Large intestine (tissue), 3 donors: ENCODE measurements at regions not wholly inside any gene's neighbourhood (a gene's known extent, or its start where the extent isn't known, plus 50 kb on each side); places are given as distances from the start of the nearest gene placed in this dataset.

Source experiments
- DNase-seq, 2 donors: peaks; one replicate each; pipeline versions ENCODE4 v3.0.0 to v3.0.0-alpha.2; 2013
- H3K27ac ChIP-seq: one replicate; pipeline ENCODE4 v1.5.1; 2013; ENCODE audit warnings: low read length
- H3K27me3 ChIP-seq: 2 replicates; pipeline ENCODE4 v1.6.1; 2013; ENCODE audit warnings: low read length; ENCODE audit not compliant: control insufficient read depth, insufficient read depth
- H3K36me3 ChIP-seq: 2 replicates; pipeline ENCODE4 v1.6.1; 2013; ENCODE audit warnings: low read length; ENCODE audit not compliant: control insufficient read depth, insufficient read depth
- H3K4me1 ChIP-seq: one replicate; pipeline ENCODE4 v1.6.1; 2013; ENCODE audit warnings: low read length; ENCODE audit not compliant: control insufficient read depth, insufficient read depth
- H3K4me3 ChIP-seq: one replicate; pipeline ENCODE4 v1.5.1; 2013; ENCODE audit warnings: low read length
- H3K9me3 ChIP-seq: one replicate; pipeline ENCODE4 v1.6.1; 2013; ENCODE audit warnings: mild to moderate bottlenecking, low read depth, low read length, moderate library complexity; ENCODE audit not compliant: control insufficient read depth
- WGBS: methylation state at CpG from one replicate; pipeline ENCODE4 v1.1.5; 2013; ENCODE audit warnings: low lambda C conversion rate; ENCODE audit not compliant: insufficient coverage; 5-methylcytosine and 5-hydroxymethylcytosine counted together

DNA sequence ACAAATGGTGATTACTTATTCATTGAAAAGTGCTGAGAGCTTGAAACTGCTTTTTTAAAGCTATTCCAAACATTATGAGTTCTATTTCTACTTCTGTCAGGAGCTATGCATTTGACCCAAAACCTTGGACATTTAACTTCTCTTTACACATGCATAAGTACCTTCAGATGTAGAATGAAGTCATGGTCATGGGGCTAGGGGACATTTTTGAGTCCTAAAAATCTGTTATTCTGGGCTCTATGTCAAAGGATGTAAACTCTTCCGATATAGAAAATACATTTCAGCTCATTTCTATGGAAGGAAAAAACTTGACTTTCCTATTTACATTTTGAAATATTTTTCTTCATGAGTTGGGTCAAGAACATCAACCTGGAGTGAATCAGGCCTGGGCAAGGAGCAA is 179.5 kb upstream of the CXCL12 start:
- Histone ChIP-seq H3K4me1 (no peaks in the 10 kb centered on the region), H3K36me3 (no peaks in the 10 kb centered on the region), H3K27ac (no peak overlapping the region), H3K9me3 (no peaks in the 10 kb centered on the region), H3K4me3 (no peak overlapping the region), H3K27me3 (peaks cover 2% of the 10 kb centered on the region)
- no peak for DNase-seq
- WGBS: 88% methylated on average over 1 of the region's 1 CpG

DNA sequence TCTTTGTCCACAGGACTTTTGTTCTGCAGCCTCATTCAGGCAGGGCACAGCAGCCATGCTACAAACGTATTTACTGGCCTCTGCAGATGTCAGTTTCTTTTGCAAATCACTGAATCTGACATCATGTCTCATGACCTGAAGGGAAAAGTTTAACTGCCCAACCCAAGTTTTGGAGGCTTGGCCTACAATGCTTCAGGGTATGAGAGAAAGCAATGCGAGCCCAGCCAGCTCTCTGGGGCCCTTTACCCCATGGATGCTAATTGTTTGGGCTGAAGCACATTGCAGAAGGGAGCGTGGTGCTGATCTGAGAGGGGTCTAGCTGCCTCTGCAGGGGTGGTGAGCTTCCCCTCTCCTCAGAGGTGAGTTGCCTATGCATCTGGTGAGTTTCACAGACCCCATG is 179.9 kb upstream of the CXCL12 start:
- no peak for DNase-seq
- no peaks in the 10 kb centered on the region for H3K9me3 ChIP-seq
- H3K27ac ChIP-seq: no peak overlapping the region
- WGBS: no CpG with 5 or more reads among the region's 3 CpGs
- H3K36me3 ChIP-seq: no peaks in the 10 kb centered on the region
- H3K4me1 ChIP-seq: no peaks in the 10 kb centered on the region
- no peak overlapping the region for H3K4me3 ChIP-seq
- peaks cover 2% of the 10 kb centered on the region for H3K27me3 ChIP-seq

DNA sequence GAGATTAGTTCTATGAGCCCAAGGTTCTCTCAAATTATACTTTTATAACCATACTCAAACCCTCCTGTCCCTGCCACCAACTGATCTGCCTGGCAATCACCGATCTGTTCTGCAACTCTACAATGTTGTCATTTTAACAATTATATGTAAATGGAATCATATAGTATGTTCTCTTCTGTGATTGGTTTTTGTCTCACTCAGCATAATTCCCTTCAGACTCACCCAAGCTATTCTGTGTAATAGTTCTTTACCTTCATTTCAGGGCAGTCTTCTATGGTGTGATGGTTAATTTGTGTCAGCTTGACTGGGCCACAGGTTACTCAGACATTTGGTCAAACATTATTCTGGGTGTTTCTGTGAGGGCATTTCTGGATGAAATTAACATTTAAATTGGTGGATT is 181.9 kb upstream of the CXCL12 start:
- WGBS: no CpG with 5 or more reads among the region's 1 CpG

GRCh38 chr10:44567471-44567870 is 182.6 kb upstream of the CXCL12 start:
- H3K27me3 ChIP-seq: no peaks in the 10 kb centered on the region
- H3K4me3 ChIP-seq: no peak overlapping the region
- DNase-seq: no peak
- no CpG with 5 or more reads among the region's 1 CpG for WGBS
- H3K9me3 ChIP-seq: no peaks in the 10 kb centered on the region
- no peak overlapping the region for H3K27ac ChIP-seq
- H3K36me3 ChIP-seq: no peaks in the 10 kb centered on the region
- H3K4me1 ChIP-seq: no peaks in the 10 kb centered on the region

More for the DNA sequence above, 181.9 kb upstream of the CXCL12 start:
- Histone ChIP-seq H3K36me3 (no peaks in the 10 kb centered on the region), H3K27ac (no peak overlapping the region), H3K9me3 (no peaks in the 10 kb centered on the region), H3K4me3 (no peak overlapping the region), H3K4me1 (no peaks in the 10 kb centered on the region), H3K27me3 (no peaks in the 10 kb centered on the region)
- no peak for DNase-seq

GRCh38 chr10:44569193-44570091 is 184.5 kb upstream of the CXCL12 start:
- Histone ChIP-seq H3K36me3 (no peaks in the 10 kb centered on the region), H3K27me3 (no peaks in the 10 kb centered on the region), H3K9me3 (no peaks in the 10 kb centered on the region), H3K4me1 (no peaks in the 10 kb centered on the region), H3K27ac (no peak overlapping the region), H3K4me3 (no peak overlapping the region)
- WGBS: 67% methylated on average over 3 of the region's 10 CpGs
- DNase-seq: no peak

GRCh38 chr10:44571701-44572100 is 186.8 kb upstream of the CXCL12 start:
- H3K27me3 ChIP-seq: no peaks in the 10 kb centered on the region
- DNase-seq: no peak
- H3K9me3 ChIP-seq: no peaks in the 10 kb centered on the region
- no peak overlapping the region for H3K4me3 ChIP-seq
- no peak overlapping the region for H3K27ac ChIP-seq
- H3K36me3 ChIP-seq: no peaks in the 10 kb centered on the region
- no peaks in the 10 kb centered on the region for H3K4me1 ChIP-seq
- whole genome bisulfite sequencing: no CpG with 5 or more reads among the region's 6 CpGs

- Histone ChIP-seq H3K4me1 (no peaks in the 10 kb centered on the region), H3K9me3 (no peaks in the 10 kb centered on the region), H3K27ac (no peak overlapping the region), H3K4me3 (no peak overlapping the region), H3K27me3 (no peaks in the 10 kb centered on the region), H3K36me3 (no peaks in the 10 kb centered on the region)
- no CpG with 5 or more reads among the region's 6 CpGs for WGBS
- DNase-seq: no peak
Observed at GRCh38 chr10:44572146-44572545, 187.2 kb upstream of the CXCL12 start.

GRCh38 chr10:44573821-44574220 is 188.9 kb upstream of the CXCL12 start:
- Histone ChIP-seq H3K27ac (no peak overlapping the region), H3K4me3 (no peak overlapping the region), H3K36me3 (no peaks in the 10 kb centered on the region), H3K27me3 (no peaks in the 10 kb centered on the region), H3K4me1 (no peaks in the 10 kb centered on the region), H3K9me3 (no peaks in the 10 kb centered on the region)
- no peak for DNase-seq
- WGBS: no CpG with 5 or more reads among the region's 1 CpG

- H3K4me1 ChIP-seq: no peaks in the 10 kb centered on the region
- no peaks in the 10 kb centered on the region for H3K36me3 ChIP-seq
- H3K9me3 ChIP-seq: no peaks in the 10 kb centered on the region
- WGBS: no CpG with 5 or more reads among the region's 10 CpGs
- H3K27me3 ChIP-seq: no peaks in the 10 kb centered on the region
- DNase-seq: no peak
- H3K4me3 ChIP-seq: no peak overlapping the region
- no peak overlapping the region for H3K27ac ChIP-seq
Observed at GRCh38 chr10:44574596-44575480, 189.9 kb upstream of the CXCL12 start.

DNA sequence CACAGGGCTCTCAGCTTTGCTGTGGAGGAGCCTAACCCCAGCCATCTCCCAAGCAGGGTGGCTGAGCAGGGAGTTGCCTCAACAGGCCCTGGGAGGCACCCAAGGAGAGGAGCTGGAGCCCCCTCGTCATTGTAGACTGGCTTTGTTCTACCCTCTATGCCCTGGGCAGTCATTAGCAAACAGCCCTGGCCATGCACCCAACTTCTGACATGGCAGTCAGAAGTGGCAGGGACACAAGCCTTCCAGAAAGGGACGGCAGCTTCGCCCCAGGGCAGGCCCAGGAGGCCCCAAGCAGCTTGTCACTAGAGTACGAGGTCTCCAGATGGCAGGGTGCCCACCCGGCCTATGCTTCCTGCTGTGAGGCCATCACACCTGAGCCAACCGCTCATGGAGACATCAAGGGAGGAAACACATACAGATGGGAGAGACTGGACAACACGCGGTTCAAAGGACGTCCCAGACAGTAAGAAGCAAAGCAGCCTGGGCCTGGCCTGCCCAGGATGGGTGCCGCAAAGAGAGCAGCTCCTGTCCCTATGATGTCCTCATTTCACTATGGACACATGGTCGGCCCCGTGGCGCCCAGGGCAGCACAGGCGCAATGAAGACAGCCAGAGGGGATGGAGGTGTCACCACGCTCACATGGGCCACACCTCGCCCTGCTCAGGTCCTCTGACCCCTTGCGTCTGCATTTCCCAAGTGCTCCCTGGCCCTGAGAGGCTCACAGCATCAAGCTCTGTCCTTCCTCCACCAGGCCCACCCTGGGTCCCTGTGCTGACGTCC is 190.9 kb upstream of the CXCL12 start:
- DNase-seq: no peak
- Histone ChIP-seq H3K27ac (no peak overlapping the region), H3K27me3 (no peaks in the 10 kb centered on the region), H3K36me3 (no peaks in the 10 kb centered on the region), H3K4me3 (no peak overlapping the region), H3K9me3 (no peaks in the 10 kb centered on the region), H3K4me1 (no peaks in the 10 kb centered on the region)
- no CpG with 5 or more reads among the region's 18 CpGs for WGBS
